Astrocyte (in vitro differentiated cells and primary cell): ENCODE measurements at regions not wholly inside any gene's neighbourhood (a gene's known extent, or its start where the extent isn't known, plus 50 kb on each side); places are given as distances from the start of the nearest gene placed in this dataset.

Experiments
- EZH2 ChIP-seq: IDR thresholded peaks from 2 replicates; pipeline ENCODE4 v1.6.1; 2012; ENCODE audit warnings: mild to moderate bottlenecking, low read length, inconsistent platforms; ENCODE audit not compliant: insufficient read depth
- TF ChIP-seq, protein P1 (sequence below): IDR thresholded peaks from 2 replicates; pipeline ENCODE4 v1.5.1; 2011; ENCODE audit warnings: low read depth, mild to moderate bottlenecking, inconsistent platforms, low read length, moderate library complexity; ENCODE audit not compliant: insufficient read depth

GRCh38 chr2:164048729-164049128, 312.9 kb upstream of the FIGN start:
- TF ChIP-seq, protein P1, sequence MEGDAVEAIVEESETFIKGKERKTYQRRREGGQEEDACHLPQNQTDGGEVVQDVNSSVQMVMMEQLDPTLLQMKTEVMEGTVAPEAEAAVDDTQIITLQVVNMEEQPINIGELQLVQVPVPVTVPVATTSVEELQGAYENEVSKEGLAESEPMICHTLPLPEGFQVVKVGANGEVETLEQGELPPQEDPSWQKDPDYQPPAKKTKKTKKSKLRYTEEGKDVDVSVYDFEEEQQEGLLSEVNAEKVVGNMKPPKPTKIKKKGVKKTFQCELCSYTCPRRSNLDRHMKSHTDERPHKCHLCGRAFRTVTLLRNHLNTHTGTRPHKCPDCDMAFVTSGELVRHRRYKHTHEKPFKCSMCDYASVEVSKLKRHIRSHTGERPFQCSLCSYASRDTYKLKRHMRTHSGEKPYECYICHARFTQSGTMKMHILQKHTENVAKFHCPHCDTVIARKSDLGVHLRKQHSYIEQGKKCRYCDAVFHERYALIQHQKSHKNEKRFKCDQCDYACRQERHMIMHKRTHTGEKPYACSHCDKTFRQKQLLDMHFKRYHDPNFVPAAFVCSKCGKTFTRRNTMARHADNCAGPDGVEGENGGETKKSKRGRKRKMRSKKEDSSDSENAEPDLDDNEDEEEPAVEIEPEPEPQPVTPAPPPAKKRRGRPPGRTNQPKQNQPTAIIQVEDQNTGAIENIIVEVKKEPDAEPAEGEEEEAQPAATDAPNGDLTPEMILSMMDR: no peak
- no peak for TF ChIP-seq EZH2
